ENCODE measurements at regions not wholly inside any gene's neighbourhood (a gene's known extent, or its start where the extent isn't known, plus 50 kb on each side); places are given as distances from the start of the nearest gene placed in this dataset.
"Not testable (repeated sequence)": the region's sequence is repeated elsewhere in the genome, so short reads cannot be mapped to it uniquely, and the experiment has no call there.

DNA sequence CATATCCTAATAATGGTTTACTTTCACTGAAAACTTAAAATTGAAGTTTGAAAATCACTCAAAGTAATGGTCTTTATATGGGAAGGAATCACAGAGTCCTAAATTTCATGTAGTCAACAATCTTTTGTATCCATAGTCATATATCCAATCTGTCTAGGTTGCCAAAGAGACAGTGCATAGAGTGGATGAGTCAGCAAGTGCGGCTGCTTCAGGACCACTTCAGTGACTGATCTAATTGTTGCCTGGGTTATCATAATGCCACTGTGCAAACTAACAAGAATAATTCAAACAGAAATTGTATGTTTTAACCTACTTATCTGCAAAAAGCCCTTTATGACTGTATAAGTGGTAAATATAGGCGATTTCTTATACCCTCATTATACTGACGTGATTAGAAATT, 211.3 kb upstream of the PRR16 start:
- no peak for DNase-seq

DNA sequence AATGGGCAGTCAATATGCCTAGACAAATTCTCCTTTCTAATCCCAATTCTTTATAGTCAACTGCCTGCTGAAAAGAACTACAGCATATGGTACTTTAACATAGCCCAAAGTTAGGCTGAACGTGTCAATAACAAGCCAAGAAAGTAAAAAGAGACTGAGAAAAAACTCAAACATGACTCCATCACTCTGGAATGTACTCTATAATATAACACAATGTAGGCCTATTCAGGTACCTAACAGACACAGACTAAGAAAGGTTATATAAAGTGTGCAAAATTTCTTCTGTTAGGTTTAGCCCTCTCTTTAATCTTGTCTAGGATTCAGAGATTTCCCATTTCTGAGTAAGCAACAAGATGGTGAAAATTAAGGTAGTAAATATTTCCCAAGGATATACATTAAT, 209.7 kb upstream of the PRR16 start:
- DNase-seq, result no peak

GRCh38 chr5:120255214-120255613, 208.9 kb upstream of the PRR16 start:
- DNase-seq, result no peak

- DNase-seq, result no peak
Observed at GRCh38 chr5:120256376-120256775, 207.7 kb upstream of the PRR16 start.

- no peak for DNase-seq
Observed at GRCh38 chr5:120257358-120257971, 206.6 kb upstream of the PRR16 start.

DNA sequence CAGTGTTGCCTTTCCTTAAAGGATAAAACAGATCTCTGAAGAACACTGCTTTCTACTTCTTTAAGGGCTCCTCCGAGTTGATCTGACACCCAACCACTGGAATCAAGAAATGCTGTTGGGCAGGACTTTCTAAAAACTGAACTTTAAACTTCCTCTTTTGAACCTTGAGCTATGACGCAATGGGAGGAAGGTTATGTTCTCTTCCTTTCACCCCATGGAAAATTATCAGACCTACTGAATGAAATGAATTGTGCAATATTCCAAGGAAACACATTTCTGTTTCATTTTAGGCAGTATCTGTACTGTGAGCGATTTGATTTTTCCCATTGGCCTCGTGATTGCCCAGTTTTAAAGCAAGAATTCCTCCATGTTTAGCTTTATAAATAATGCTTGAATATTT, 206.0 kb upstream of the PRR16 start:
- DNase-seq, result peak; percentile 96

- DNase-seq, result no peak
Observed at GRCh38 chr5:120260651-120261050, 203.4 kb upstream of the PRR16 start.

DNA sequence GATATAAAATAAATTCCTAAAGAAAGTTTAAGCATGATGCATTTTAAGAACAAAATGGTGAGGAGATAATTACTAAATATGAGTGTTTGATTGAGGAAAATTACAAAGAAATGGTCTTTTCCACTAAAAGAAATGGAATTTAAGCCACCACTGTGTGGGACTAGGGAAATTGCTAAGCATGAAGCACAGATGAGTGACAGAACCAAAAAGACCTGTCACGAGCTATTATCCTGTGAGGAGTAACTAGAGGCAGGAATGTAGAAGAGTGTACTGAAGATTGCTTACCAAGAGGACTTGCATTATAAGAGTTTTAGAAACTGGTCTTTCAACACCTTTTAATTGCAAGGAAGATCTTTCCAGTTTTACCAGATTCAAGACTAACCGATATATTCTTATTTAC, 193.6 kb upstream of the PRR16 start:
- no peak for DNase-seq

GRCh38 chr5:120293796-120294195, 170.3 kb upstream of the PRR16 start:
- DNase-seq, result no peak

DNA sequence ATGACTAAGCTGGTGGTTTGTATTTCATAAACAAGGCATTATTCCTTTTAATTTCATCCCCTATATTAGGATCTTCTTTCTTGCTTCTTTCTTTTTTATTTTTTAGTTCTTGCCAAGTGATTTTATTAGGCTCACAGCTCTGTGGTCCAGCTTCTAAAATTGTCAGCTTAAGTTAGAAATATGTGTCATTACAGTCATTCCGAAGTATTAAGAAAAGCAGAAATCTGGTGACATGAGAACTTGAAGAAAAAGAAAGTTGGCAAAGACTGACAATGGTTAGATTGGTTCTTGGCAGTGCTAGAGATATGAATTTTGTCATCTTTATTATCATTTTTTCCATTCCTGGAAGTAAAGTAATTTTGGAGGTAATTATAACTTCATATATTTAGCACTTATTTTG, 166.5 kb upstream of the PRR16 start:
- no peak for DNase-seq

GRCh38 chr5:120298981-120299380, 165.1 kb upstream of the PRR16 start:
- DNase-seq, result no peak

GRCh38 chr5:120304663-120305062, 159.4 kb upstream of the PRR16 start:
- no peak for DNase-seq

DNA sequence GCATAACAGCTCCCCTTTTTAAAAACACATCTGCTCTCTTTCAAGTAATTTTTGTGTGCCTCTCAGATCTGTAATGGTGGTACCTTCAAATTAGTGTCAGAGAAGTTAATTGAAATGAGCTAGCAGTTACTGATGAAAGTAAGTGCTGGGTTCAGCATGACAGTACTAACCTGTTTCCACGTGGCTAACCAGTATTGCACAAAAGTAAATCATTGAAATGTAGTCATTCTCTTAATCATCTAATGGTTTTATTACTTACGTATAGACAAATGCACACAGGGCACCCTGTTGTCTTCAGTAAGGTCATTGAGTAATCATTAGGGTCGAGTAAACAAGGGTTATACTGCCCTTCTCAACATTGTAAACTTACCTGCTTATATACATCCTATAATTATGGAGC, 157.8 kb upstream of the PRR16 start:
- DNase-seq, result no peak

- DNase-seq, result peak; percentile 15
Observed at GRCh38 chr5:120314191-120314590, 149.9 kb upstream of the PRR16 start.

GRCh38 chr5:120320626-120321025, 143.5 kb upstream of the PRR16 start:
- DNase-seq, result peak; percentile 42

DNA sequence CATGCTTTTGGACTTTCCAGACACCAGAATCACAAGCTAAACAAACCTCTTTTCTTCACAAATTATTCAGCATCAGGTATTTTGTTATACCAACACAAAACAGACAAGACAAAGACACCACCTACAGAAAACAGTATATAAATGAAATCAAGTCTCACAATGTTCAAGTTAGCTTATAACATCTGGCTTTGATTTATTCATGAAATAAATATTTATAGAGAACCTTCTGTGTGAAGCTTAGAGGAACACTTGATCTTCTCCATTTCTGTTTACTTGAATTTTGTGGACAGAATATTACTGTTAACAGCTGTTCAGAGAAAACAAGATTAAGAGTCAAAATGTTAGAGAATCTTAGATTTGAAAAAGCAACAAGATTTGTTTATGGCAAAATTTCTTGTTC, 137.4 kb upstream of the PRR16 start:
- DNase-seq, result no peak

GRCh38 chr5:120327180-120327579, 136.9 kb upstream of the PRR16 start:
- DNase-seq, result no peak

GRCh38 chr5:120329095-120329494, 135.0 kb upstream of the PRR16 start:
- no peak for DNase-seq

DNA sequence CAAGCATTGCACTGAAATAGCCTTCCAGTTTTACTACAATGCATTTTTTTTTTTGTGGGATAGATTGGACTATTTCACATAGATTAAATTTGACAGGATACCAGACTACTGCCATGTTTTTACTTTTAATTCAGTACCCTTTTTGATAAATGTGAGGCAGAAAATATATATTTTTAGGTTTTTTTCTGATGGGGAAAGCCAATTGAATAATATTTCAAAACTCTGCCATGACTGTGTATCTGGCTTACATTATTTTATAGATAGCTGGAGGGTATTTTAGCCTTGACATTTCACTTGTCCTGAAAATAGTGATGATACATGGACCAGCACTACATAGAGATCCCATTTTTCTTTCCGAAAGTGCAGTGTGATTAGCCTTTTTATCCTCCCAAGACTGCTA, 133.5 kb upstream of the PRR16 start:
- no peak for DNase-seq

GRCh38 chr5:120344181-120344580, 119.9 kb upstream of the PRR16 start:
- DNase-seq, result no peak

DNA sequence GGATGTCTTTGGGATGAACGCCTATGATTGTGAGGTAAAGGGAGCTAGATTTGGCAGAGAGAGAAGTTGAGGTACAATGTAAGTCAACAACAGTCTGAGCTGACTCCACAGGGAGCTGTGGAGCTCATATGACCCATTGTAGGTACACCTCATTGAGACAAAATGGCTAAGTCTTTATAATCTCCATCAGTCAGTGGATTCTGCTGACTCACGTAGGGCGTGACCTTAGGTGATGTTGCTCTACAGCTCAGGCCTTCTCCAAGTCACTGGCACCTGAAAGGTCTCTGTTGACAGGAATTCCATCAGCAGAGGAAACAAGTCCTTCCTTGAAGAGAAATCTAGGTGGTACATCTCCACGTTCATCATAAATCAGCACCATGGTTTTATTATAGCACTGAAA, 118.2 kb upstream of the PRR16 start:
- DNase-seq, result no peak

GRCh38 chr5:120351071-120351470, 113.0 kb upstream of the PRR16 start:
- DNase-seq, result not testable (repeated sequence)

DNA sequence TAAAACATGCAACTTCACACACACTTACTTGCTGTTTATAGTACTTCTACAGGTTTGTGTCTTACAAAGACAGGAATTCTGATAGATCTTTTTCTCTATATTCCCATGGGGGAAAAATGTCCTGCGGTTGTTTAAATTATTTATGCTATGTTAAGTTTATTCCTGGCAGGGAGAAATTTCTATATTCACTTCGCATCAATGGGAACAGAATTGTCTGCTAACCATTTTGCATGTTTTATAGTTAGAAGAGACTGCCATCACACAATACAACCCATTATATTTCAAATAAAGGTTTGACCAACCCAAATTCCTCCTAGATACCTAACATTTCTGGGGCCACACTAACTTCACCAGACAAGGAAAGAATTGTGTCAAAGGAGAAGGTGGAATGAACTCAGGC, 110.0 kb upstream of the PRR16 start:
- DNase-seq, result no peak

- no peak for DNase-seq
Observed at GRCh38 chr5:120358949-120359348, 105.2 kb upstream of the PRR16 start.

GRCh38 chr5:120361941-120362340, 102.2 kb upstream of the PRR16 start:
- DNase-seq, result no peak

DNA sequence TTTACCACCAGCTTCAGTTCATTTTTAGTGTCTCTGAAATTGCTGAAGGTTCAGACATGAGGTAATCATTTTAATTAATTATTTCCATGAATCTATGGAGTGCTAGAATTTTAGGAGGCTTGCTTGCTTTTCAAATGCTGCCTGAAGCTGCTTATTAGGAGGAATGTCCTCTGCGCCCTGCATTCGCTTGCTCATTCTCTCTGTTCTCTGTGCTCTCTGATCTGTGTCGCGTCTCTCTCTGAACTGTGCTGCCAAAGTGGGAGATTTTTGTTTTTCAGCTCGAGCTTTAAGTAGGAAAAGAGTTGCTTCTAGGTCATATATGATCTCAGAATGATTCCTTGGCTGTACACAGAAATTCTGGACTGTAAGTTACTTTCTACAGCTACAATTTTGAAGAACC, 101.7 kb upstream of the PRR16 start:
- no peak for DNase-seq
